Iris pigment epithelial cell (primary cell): ENCODE measurements at regions not wholly inside any gene's neighbourhood (a gene's known extent, or its start where the extent isn't known, plus 50 kb on each side); places are given as distances from the start of the nearest gene placed in this dataset.
"Not testable (repeated sequence)": the region's sequence is repeated elsewhere in the genome, so short reads cannot be mapped to it uniquely, and the experiment has no call there.

Source experiments
- DNase-seq: peaks from one replicate; pipeline ENCODE4 v3.0.0-alpha.2; 2011; ENCODE audit warnings: low read depth

GRCh38 chr6:34646714-34647113, 49.9 kb downstream of the ILRUN start:
- DNase-seq, result no peak

- no peak for DNase-seq
Observed at GRCh38 chr6:34645627-34646026, 50.9 kb downstream of the ILRUN start.

GRCh38 chr6:34644716-34645115, 51.9 kb downstream of the ILRUN start:
- peak; percentile 17 for DNase-seq

- DNase-seq, result no peak
Observed at GRCh38 chr6:34642427-34642826, 54.1 kb downstream of the ILRUN start.

GRCh38 chr6:34640074-34640849, 56.3 kb downstream of the ILRUN start:
- DNase-seq, result not testable (repeated sequence)

- DNase-seq, result no peak
Observed at GRCh38 chr6:34638834-34639736, 57.5 kb downstream of the ILRUN start.

- no peak for DNase-seq
Observed at GRCh38 chr6:34633785-34634184, 62.8 kb downstream of the ILRUN start.

GRCh38 chr6:34633256-34633655, 63.3 kb downstream of the ILRUN start:
- DNase-seq, result no peak

GRCh38 chr6:34630040-34630439, 66.5 kb downstream of the ILRUN start:
- DNase-seq, result peak; percentile 98

- no peak for DNase-seq
Observed at GRCh38 chr6:34627296-34627695, 69.3 kb downstream of the ILRUN start.

- no peak for DNase-seq
Observed at GRCh38 chr6:34618430-34619182, 62.5 kb upstream of the SPDEF start.

GRCh38 chr6:34617231-34617630, 61.1 kb upstream of the SPDEF start:
- DNase-seq, result no peak

- no peak for DNase-seq
Observed at GRCh38 chr6:34616227-34616585, 60.1 kb upstream of the SPDEF start.

GRCh38 chr6:34615574-34616226, 59.6 kb upstream of the SPDEF start:
- DNase-seq, result no peak

GRCh38 chr6:34610819-34611477, 54.8 kb upstream of the SPDEF start:
- peak; percentile 91 for DNase-seq

GRCh38 chr6:34608321-34609091, 52.4 kb upstream of the SPDEF start:
- peak; percentile 63 for DNase-seq

- no peak for DNase-seq
Observed at GRCh38 chr6:34606477-34607265, 50.5 kb upstream of the SPDEF start.
